Dedifferentiated amniotic fluid mesenchymal stem cell (primary cell): ENCODE measurements at regions not wholly inside any gene's neighbourhood (a gene's known extent, or its start where the extent isn't known, plus 50 kb on each side); places are given as distances from the start of the nearest gene placed in this dataset.
"Not testable (repeated sequence)": the region's sequence is repeated elsewhere in the genome, so short reads cannot be mapped to it uniquely, and the experiment has no call there.

Experiments
- DNase-seq: peaks from one replicate; pipeline ENCODE4 v3.0.0-alpha.2; 2016; ENCODE audit errors: extremely low spot score

DNA sequence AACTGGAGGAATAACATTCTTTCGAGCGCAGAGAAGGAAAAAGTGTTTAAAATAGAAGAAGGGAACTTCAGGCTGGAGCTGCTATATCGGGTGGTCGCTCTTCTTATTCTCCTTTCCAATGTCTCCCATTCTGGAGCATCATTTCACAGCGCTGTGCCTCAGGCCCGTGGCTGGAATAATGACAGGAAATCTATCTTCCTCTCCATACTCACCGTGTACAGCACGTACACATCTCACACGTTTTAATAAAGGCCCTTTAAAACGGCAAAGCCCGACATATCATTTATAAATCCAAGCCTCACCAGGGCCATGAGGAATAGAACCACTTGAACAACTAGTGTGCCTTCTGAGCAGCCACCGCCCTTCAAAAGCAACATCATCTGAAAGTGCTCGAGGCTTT is 264.4 kb downstream of the TEX29 start:
- DNase-seq = no peak

DNA sequence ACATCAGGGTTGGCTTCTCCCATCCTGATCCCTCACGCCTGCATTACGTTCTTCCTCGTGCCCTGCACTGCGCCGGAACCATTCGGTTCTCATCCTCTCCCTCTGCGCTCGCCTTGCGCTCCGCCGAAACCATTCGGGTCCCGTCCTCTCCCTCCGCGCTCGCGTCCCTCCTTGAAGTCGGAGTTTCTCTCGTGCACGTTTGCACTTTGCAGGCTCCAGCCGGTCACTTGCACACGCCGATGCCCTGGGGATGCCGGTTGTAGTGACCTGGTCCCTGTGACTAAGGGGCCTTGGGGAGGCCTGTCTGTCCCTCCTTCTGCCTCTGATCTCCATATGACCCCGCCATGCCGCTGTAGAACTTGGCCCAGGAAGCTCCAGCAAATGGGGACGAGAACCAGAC is 265.8 kb downstream of the TEX29 start:
- DNase-seq = no peak

DNA sequence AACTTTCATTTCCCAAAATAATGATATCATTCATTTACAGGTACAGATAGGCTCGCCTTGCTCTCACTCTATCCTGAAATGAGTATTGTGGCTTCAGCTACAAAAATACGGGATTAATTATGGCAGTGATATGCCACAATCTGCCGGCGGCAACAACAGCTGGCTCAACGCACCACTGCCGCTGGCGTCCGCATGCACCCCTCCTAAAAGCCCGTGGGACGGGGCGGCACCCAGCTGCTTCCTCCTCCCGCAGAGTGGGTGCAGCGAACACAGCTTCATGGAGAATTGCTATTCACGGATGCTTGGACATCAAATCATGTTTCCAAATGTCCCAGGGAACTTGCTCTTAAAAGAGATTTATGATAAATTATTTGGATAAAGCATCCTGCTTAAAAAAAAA is 266.8 kb downstream of the TEX29 start:
- DNase-seq = no peak

DNA sequence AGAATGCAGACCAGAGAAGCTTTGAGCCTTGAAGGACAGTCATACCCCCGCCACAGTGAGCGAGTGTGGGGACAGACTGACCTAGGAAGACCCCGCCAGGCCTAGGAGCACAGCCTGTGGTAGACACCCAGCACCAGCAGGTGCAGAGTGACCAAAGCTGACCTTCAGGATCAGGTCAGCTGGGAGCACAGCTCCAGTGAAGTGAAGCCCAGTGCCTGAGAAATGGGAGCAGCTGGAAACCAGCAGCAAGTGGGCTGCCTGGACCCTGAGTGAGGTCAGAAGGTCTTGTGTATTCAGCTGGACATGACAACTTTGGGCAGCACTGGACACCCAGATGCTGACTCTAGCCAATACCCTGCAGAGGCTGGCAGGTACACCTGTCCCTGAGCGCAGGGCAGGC is 268.9 kb downstream of the TEX29 start:
- no peak for DNase-seq

DNA sequence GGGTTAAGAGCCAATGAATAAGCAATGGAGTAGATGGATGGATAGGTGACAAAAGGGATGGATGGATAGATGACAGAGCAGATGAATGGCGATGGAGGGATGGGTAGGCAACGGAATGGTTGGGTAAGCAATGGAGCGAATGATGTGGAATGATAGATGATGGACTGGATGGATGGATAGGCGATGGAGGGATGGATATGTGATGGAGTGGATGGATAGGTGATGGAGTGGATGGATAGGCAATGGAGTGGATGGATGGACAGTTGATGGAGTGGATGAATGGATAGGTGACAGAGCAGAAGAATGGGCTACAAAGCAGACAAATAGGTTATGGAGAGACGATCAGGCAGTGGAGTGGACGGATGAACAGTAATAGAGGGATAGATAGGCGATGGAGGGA is 269.6 kb downstream of the TEX29 start:
- DNase-seq = no peak

DNA sequence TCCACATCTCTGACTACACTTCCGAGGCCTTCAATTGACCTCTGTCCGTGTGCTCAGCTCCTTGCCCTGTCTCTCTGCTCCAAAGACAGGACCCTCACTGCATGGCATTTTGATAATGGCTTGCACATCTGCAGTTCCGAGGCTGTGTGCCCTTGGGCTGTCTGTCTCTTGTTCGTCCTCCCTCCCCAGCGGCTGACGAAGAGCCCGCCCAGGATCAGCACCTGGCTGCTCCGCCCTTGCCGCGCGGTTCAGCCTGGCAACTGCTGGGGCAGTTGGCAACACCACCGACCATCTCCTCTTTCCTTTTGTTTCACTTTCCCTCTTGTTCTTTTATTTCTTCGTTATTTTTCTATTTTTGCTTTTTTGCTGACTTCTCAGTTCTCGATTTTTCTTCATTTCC is 270.4 kb downstream of the TEX29 start:
- no peak for DNase-seq

DNA sequence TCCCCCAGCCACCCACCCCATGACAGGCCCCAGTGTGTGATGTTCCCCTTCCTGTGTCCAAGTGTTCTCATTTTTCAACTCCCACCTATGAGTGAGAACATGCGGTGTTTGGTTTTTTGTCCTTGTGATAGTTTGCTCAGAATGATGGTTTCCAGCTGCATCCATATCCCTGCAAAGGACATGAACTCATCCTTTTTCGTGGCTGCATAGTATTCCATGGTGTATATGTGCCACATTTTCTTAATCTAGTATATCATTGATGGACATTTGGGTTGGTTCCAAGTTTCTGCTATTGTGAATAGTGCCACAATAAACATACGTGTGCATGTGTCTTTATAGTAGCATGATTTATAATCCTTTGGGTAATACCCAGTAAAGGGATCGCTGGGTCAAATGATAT is 273.0 kb downstream of the TEX29 start:
- not testable (repeated sequence) for DNase-seq

DNA sequence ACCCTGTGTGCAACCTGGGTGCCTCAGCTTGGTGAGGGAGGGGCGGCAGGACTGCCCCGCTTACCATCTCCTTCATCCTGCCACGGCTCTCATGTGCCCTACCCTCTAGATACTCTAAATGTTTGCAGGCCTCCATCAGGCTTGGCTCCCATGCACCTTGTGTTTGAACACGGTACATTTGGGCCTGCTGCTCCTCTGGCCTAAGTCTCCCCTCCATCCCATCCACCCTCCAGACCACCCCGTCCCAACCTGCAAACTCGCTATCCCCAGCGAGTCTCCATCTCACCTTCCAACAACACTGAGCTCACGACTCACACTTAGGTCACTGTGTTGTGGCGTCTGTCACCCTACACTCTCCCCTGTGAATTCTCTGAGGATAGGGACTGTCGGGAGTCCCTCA is 274.2 kb downstream of the TEX29 start:
- no peak for DNase-seq

DNA sequence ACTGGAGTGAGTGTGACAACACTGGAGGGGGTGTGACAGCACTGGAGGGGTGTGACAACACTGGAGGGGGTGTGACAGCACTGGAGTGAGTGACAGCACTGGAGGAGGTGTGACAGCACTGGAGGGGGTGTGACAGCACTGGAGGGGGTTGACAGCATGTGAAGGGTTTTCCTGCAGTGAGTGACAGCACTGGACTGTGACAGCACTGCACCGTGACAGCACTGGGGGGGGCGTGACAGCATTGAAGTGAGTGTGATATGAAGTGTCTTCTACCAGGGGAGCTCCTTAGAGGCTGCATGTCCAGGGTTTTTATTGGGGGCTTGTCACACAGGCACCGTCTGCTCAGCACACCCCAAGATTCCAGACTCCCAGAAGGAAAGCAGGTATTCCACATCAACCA is 274.8 kb downstream of the TEX29 start:
- no peak for DNase-seq

DNA sequence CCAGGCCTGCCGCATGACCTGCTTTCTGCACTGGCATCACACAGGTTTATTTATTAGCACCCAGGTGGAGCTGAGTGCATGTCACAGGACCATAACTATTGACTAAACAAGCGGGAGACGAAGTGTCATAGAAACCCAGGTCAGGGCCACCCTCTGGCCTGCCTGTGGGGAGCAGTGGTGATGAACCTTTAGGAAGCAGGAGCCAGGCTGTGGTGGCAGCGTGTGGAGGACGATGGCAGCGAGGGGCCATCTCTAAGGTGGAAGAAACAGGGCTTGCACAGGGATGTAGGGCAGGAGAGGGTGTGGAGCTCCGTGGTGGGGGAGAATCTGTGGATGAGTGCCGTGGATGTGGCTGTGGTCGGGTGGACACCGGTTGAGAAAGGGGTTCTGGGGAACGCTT is 275.3 kb downstream of the TEX29 start:
- DNase-seq = no peak

DNA sequence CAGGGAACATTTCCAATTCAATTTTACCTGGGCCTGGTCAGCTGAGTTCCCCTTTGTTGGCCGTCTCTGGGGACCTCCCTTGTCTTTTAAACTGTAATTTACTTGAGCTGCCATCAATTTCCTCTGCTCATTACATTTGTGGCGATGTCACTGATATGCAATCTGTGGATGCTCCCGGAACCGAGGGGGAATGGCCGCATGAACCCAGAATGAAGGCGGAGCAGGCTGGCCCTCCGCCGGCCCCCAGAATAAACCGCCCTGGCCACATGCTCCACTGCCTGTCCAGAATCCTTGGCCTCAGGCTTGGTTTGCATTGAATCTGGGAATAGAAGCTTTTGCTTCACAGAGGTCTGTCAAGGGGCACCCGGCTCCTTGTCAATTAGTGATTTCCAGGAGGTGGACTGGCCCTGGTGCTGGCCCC is 276.8 kb downstream of the TEX29 start:
- DNase-seq = no peak

DNA sequence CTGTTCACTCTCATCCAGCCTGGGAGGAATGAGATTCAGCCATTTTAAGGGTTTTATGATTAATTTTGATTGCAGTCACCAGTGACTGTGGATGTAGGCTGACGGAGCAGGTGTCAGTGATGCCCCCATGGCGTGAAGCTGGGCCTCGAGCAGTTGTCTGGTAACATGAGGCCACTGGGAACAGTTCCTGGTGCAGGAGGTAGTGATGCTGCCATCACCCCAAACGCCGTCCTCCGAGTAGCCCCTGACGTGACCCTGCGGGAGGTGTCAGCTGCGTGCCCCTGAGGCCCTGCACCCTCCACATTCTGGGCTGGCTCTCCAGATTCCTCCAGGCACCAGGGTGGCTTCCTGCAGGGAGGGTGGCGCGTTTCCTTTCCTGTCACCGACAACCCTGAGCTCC is 277.2 kb downstream of the TEX29 start:
- no peak for DNase-seq

DNA sequence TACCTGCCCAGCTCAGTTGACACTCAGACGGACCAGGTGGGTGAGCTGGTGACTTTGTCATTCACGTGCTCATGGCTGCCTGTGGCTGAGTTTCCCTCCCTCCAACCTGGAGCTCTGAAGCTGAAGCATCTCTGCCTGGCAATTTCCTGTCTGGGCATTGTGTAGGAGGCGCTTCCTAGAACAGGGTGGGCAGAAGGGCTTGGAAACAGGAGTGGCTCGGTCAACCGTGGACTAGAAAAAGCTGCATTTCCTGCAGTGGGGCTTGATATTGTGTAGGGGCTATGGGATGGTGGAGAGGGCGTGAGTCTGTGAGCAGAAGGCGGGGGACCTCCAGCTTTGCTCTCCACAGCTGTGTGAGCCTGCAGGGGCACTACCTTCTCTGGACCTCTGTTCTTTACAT is 278.3 kb downstream of the TEX29 start:
- no peak for DNase-seq

DNA sequence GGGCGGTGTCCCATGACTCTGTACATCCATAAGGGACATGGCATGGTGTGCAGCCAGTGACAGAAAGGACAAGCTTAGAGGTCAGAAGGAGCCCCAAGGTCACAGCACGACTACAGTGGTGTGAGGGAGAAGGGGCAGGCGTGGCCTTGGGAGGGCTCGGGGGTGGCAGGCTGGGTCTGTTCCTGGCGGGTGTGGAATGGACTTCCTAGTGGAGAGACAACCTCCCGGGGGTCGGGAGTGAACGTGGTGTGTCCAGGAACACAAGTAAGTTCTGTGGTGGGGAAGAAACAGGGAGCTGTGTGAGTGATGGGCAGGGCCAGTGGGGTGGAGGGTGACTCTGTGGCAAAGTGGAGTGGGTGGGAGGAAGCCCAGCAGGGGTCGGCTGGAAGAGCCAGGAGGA is 279.3 kb downstream of the TEX29 start:
- no peak for DNase-seq

DNA sequence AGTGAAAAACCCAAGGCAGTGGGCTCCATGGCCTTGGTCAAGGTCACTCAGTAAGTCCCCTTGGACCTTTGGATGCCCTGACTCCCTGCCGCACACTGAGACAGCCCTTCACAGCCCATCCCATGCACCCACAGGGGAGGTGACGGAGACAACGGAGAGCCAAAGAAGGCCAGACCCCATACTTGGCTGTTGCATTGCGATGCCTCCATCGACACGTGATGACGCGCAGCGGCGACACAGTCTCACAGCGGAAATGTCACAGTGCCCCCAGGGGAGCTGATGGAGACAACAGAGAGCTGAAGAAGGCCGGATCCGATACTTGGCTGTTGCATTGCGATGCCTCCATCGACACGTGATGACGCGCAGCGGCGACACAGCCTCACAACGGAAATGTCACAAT is 282.4 kb downstream of the TEX29 start:
- DNase-seq = no peak

DNA sequence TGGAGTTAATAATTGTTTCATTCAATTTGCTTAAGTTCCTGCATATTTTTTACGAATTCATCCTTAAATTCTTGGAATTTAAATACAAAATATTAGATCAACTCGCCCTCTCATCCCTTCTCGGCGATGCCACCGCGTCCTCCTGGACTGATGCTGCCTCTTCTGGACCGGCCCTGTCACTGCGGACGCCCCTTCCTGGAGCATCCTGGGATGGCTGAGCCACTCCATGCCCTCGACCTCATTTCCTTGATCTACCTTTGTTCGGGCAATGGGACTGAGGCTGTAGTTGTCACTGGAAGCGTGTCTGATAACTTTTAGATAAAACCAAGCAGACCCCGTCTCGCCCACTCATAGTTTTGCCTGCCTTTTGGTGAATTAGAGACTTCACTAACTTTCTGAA is 283.7 kb downstream of the TEX29 start:
- DNase-seq = no peak

DNA sequence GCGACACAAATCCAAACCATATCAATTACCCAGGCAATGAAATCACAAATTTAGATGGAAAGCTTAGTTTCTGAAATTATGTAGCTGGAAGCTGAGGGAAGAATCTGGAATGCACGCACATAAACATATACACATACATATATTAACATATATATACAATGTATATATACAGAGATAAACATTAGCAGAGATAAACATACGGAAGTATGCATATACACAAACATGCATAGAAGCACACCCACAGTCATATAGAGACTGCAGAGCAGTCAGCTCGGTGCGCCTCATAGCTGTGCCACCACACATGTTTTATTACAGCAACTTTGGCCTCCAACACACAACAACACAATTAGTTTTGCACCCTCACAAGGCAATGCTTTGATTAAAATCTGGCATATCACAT is 288.1 kb downstream of the TEX29 start:
- DNase-seq = no peak

DNA sequence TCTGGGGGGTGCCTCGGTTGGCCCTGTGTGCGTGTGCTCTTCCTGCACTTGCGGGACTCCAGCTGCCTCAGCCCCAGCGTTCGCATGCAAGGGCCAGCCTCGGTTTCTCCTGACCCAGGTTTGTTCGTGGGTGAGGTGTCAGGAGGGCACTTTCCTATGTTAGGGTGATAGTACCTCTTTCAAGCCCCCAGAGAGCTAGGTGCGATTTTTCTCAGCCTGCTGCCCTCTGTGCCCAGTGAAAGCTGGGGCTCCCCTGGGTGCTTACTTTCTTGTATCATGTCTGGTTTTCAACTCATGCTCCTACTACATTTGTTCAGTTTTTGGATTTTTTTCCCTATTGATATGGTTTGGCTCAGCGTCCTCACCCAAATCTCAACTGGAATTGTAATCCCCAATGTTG is 289.2 kb downstream of the TEX29 start:
- no peak for DNase-seq

DNA sequence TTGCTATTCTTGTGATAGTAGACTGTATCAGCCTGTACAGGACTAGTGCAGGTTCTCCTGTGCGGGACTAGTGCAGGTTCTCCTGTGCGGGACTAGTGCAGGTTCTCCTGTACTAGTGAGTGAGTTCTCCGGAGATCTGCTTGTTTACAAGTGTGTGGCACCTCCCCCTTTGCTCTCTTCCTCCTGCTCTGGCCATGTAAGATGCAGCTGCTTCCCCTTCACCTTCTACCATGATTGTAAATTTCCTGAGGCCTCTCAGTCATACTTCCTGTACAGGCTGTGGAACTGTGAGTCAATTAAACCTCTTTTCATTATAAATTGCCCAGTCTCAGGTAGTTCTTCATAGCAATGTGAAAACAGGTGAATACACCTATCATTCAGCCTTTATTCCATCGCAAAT is 289.6 kb downstream of the TEX29 start:
- DNase-seq = no peak

DNA sequence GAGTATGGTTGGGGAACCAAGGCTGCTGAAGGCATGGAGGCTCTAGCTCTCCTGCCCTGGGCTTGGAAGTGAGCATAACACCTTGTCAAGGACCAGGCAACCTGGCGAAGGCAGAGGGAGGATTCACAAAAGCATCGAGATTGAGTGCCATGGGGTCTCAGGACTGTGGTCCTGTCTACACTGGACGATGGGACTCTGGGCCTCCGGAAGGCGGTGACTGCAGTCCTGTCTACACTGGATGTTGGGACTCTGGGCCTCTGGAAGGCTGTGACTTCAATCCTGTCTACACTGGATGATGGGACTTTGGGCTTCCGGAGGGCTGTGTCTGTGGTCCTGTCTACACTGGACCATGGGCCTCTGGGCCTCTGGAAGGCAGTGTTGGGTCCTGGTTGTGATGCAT is 290.4 kb downstream of the TEX29 start:
- DNase-seq = no peak

DNA sequence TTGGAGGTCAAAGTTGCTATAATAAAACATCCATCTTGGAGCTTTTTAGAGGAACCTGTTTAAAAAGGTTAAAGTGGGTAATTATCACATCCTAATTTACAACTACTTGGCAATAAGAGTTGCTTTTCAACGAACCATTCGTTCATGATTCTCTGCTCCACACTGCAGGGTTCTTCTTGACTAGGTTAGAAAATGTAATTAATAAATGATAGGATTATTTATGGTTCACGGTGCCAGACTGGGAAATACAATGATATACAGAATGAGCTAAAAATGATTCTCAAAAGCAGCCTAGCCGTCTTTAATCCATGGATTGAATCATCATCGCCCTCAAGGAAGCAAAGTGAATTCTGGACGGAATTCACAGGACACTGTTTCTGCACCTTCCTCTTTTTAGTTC is 291.2 kb downstream of the TEX29 start:
- DNase-seq = no peak

DNA sequence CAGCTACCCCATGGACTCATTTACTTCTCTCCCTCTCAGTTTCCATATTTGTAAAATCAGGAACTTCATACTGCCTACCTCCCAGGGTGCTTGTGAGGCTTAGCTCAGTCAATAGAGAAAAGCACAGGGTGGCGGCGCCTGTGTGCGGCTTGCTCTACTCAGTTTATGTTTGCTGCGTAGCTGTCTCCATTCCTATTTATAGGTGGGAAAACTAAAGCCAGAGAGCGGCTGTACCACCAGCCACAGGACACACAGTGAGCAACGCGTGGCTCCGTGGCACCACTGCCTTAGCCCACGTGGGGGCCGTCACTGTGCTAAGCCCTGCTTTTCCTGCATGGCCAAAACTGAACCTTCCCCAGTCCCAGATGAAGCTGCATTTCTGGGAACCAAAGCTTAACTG is 292.4 kb downstream of the TEX29 start:
- no peak for DNase-seq

DNA sequence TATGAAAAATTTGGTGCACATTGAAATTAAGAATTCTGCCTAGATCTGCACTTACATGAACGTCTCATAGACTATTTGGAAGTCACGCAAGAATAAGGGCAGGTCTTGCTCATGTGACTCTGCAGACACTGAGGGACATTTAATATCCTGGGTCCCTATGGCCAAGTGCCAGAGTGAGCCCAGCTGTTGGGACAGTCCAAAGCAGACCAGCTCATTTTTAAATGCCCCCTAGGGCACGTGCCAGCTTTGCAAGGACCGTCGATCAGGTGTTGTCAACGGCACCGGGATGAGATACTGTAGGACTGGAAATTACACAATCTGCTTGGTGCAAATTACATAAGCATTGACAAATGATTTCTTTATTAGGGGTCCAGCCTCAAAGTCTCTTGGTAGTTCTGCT is 293.6 kb downstream of the TEX29 start:
- DNase-seq = no peak

DNA sequence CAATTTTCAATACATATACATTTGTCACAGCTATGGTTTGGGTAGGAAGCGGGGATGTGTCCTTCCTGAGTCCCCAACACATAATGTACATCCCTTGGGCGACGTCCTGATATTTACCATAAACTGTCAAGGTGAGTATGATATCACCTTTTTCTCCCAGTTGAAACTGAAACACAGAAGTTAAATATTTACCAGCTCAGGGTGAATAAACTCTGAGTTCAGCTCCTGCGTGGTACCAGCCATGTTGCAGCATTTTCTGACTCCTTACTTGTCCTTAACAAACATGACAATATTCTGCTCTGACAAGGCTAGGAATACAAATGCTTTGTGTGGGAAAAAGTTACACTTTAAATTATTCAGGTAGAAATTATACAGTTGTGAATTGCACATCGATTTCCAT is 294.2 kb downstream of the TEX29 start:
- DNase-seq = no peak

DNA sequence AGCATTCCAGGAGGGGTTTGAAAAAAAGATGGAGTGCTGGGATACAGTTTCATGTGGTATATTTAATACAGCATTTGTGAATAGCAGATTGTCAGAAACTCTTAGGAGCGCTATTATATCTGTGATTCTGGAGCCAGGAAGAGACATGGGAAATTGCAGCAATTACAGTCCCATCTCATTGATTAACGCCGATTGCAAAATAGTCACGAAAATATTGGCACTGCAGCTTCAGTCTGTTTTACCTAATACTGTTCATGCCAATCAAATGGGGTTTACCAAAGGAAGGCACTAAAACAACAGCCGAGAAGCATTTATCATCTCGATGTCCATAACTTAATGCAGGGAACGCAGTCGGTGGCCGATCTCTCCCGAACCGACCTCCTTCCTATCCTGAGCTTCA is 295.8 kb downstream of the TEX29 start:
- DNase-seq = no peak
